ENCODE measurements at regions not wholly inside any gene's neighbourhood (a gene's known extent, or its start where the extent isn't known, plus 50 kb on each side); places are given as distances from the start of the nearest gene placed in this dataset.

DNA sequence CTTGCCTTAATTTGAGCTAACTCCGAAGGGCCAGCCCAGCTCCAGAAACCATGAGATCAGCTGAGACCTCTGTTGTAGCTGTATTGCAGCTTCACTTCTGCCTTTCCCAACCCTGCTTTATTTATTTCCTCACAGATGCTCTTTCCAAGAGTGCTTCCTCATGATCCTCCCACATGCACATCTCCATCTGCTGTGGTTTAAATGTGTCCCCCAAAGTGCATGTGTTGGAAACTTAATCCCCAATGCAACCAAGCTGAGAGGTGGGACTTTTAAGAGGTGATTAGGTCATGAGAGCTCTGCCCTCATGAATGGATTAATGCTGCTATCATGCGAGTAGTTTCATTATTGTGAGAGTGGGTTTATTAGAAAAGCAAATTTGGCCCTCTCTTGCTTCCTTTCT lies 164.4 kb upstream of the TAB2 start:
- H3K4me3 ChIP-seq = no peak overlapping the region
- H3K27ac ChIP-seq = no peak overlapping the region
- TF ChIP-seq, protein P1, sequence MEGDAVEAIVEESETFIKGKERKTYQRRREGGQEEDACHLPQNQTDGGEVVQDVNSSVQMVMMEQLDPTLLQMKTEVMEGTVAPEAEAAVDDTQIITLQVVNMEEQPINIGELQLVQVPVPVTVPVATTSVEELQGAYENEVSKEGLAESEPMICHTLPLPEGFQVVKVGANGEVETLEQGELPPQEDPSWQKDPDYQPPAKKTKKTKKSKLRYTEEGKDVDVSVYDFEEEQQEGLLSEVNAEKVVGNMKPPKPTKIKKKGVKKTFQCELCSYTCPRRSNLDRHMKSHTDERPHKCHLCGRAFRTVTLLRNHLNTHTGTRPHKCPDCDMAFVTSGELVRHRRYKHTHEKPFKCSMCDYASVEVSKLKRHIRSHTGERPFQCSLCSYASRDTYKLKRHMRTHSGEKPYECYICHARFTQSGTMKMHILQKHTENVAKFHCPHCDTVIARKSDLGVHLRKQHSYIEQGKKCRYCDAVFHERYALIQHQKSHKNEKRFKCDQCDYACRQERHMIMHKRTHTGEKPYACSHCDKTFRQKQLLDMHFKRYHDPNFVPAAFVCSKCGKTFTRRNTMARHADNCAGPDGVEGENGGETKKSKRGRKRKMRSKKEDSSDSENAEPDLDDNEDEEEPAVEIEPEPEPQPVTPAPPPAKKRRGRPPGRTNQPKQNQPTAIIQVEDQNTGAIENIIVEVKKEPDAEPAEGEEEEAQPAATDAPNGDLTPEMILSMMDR (IDR thresholded peaks at IDR 0.05) = no peak
- ATAC-seq (ENCODE audit: insufficient number of reproducible peaks, low FRiP score, low read depth) (no peak), DNase-seq (ENCODE audit: low spot score) (no peak)
- H3K9me3 ChIP-seq = no peaks in the 10 kb centered on the region
- no peaks in the 10 kb centered on the region for H3K36me3 ChIP-seq
- H3K4me1 ChIP-seq (ENCODE audit: control insufficient read depth in 1 of 2, low read depth in 2 of 2) = no peaks in the 10 kb centered on the region
- no peaks in the 10 kb centered on the region for H3K27me3 ChIP-seq (replicated peaks; ENCODE audit: insufficient read depth)

GRCh38 chr6:149153693-149154092 lies 163.8 kb upstream of the TAB2 start:
- TF ChIP-seq, protein P1 (IDR thresholded peaks at IDR 0.05) = no peak
- Histone ChIP-seq H3K4me3 (no peak overlapping the region), H3K9me3 (no peaks in the 10 kb centered on the region), H3K27ac (no peak overlapping the region), H3K27me3 (replicated peaks; ENCODE audit: insufficient read depth) (no peaks in the 10 kb centered on the region), H3K4me1 (ENCODE audit: control insufficient read depth in 1 of 2, low read depth in 2 of 2) (no peaks in the 10 kb centered on the region), H3K36me3 (no peaks in the 10 kb centered on the region)
- no peak for ATAC-seq (ENCODE audit: insufficient number of reproducible peaks, low FRiP score, low read depth)
- DNase-seq (ENCODE audit: low spot score) = no peak

GRCh38 chr6:149154261-149154821 lies 163.2 kb upstream of the TAB2 start:
- Histone ChIP-seq H3K4me3 (no peak overlapping the region), H3K27ac (no peak overlapping the region), H3K36me3 (no peaks in the 10 kb centered on the region), H3K9me3 (no peaks in the 10 kb centered on the region), H3K4me1 (ENCODE audit: control insufficient read depth in 1 of 2, low read depth in 2 of 2) (no peaks in the 10 kb centered on the region), H3K27me3 (replicated peaks; ENCODE audit: insufficient read depth) (no peaks in the 10 kb centered on the region)
- ATAC-seq (ENCODE audit: insufficient number of reproducible peaks, low FRiP score, low read depth) (no peak), DNase-seq (ENCODE audit: low spot score) (no peak)
- TF ChIP-seq, protein P1 (IDR thresholded peaks at IDR 0.05) = no peak

DNA sequence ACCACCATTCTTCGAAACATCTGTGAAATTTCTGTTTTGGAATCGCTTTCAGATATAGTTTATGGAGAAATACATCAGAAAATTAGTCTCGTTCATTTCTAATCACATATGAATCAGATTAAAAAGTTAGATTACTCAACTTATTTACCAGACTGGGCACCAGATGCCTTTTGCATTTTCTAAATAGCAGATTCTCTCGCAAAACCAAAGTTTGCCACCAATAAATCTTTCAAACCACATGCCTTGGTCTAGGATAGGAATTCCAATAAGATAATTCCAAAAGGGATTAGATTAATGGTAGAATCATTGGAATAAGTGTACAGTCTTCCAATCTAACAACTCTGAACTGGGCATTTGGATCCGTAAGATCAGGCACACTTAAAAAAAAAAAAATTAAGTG lies 160.4 kb upstream of the TAB2 start:
- ATAC-seq (ENCODE audit: insufficient number of reproducible peaks, low FRiP score, low read depth) (no peak), DNase-seq (ENCODE audit: low spot score) (no peak)
- TF ChIP-seq, protein P1 (IDR thresholded peaks at IDR 0.05) = no peak
- H3K36me3 ChIP-seq = no peaks in the 10 kb centered on the region
- H3K9me3 ChIP-seq = no peaks in the 10 kb centered on the region
- H3K4me1 ChIP-seq (ENCODE audit: control insufficient read depth in 1 of 2, low read depth in 2 of 2) = no peaks in the 10 kb centered on the region
- H3K27ac ChIP-seq = no peak overlapping the region
- no peak overlapping the region for H3K4me3 ChIP-seq
- no peaks in the 10 kb centered on the region for H3K27me3 ChIP-seq (replicated peaks; ENCODE audit: insufficient read depth)

- H3K4me1 ChIP-seq (ENCODE audit: control insufficient read depth in 1 of 2, low read depth in 2 of 2) = no peaks in the 10 kb centered on the region
- ATAC-seq (ENCODE audit: insufficient number of reproducible peaks, low FRiP score, low read depth) (no peak), DNase-seq (ENCODE audit: low spot score) (no peak)
- H3K27ac ChIP-seq = no peak overlapping the region
- no peaks in the 10 kb centered on the region for H3K36me3 ChIP-seq
- H3K27me3 ChIP-seq (replicated peaks; ENCODE audit: insufficient read depth) = no peaks in the 10 kb centered on the region
- no peak overlapping the region for H3K4me3 ChIP-seq
- TF ChIP-seq, protein P1 (IDR thresholded peaks at IDR 0.05) = no peak
- H3K9me3 ChIP-seq = no peaks in the 10 kb centered on the region
Measured at GRCh38 chr6:149158076-149158475, 159.4 kb upstream of the TAB2 start.

All from thoracic aorta (tissue), 2 donors.